CD4-positive, alpha-beta T cell treated with Interleukin-6 for 4 hours (primary cell): ENCODE measurements at regions not wholly inside any gene's neighbourhood (a gene's known extent, or its start where the extent isn't known, plus 50 kb on each side); places are given as distances from the start of the nearest gene placed in this dataset.
"Not testable (repeated sequence)": the region's sequence is repeated elsewhere in the genome, so short reads cannot be mapped to it uniquely, and the experiment has no call there.

Experiments used
- DNase-seq: peaks from one replicate; pipeline ENCODE4 v3.0.0-alpha.2; 2020; ENCODE audit warnings: mixed read lengths

GRCh38 chr2:22449696-22450095 is 935.3 kb upstream of the KLHL29 start:
- DNase-seq = no peak

- DNase-seq = no peak
Observed at GRCh38 chr2:22450831-22451230, 934.1 kb upstream of the KLHL29 start.

- DNase-seq = no peak
Observed at GRCh38 chr2:22454826-22455485, 930.0 kb upstream of the KLHL29 start.

- DNase-seq = no peak
Observed at GRCh38 chr2:22458440-22458839, 926.5 kb upstream of the KLHL29 start.

- not testable (repeated sequence) for DNase-seq
Observed at GRCh38 chr2:22475103-22475502, 909.9 kb upstream of the KLHL29 start.

GRCh38 chr2:22478329-22478728 is 906.6 kb upstream of the KLHL29 start:
- DNase-seq = no peak

- DNase-seq = no peak
Observed at GRCh38 chr2:22481486-22482259, 903.3 kb upstream of the KLHL29 start.

- DNase-seq = no peak
Observed at GRCh38 chr2:22483036-22483435, 901.9 kb upstream of the KLHL29 start.

- DNase-seq = no peak
Observed at GRCh38 chr2:22485486-22485885, 899.5 kb upstream of the KLHL29 start.

- DNase-seq = no peak
Observed at GRCh38 chr2:22486343-22486742, 898.6 kb upstream of the KLHL29 start.

- no peak for DNase-seq
Observed at GRCh38 chr2:22487036-22487435, 897.9 kb upstream of the KLHL29 start.

GRCh38 chr2:22487541-22487940 is 897.4 kb upstream of the KLHL29 start:
- no peak for DNase-seq

GRCh38 chr2:22491442-22491841 is 893.5 kb upstream of the KLHL29 start:
- no peak for DNase-seq

GRCh38 chr2:22494156-22494555 is 890.8 kb upstream of the KLHL29 start:
- no peak for DNase-seq

- no peak for DNase-seq
Observed at GRCh38 chr2:22497064-22497463, 887.9 kb upstream of the KLHL29 start.

GRCh38 chr2:22497789-22498188 is 887.2 kb upstream of the KLHL29 start:
- no peak for DNase-seq

GRCh38 chr2:22499082-22499839 is 885.7 kb upstream of the KLHL29 start:
- no peak for DNase-seq

GRCh38 chr2:22500555-22500935 is 884.4 kb upstream of the KLHL29 start:
- no peak for DNase-seq

GRCh38 chr2:22501851-22502250 is 883.1 kb upstream of the KLHL29 start:
- DNase-seq = no peak

- DNase-seq = no peak
Observed at GRCh38 chr2:22513563-22513962, 871.4 kb upstream of the KLHL29 start.

GRCh38 chr2:22517141-22517540 is 867.8 kb upstream of the KLHL29 start:
- DNase-seq = no peak

GRCh38 chr2:22518641-22519040 is 866.3 kb upstream of the KLHL29 start:
- DNase-seq = no peak

GRCh38 chr2:22520369-22521288 is 864.4 kb upstream of the KLHL29 start:
- no peak for DNase-seq
